SK-N-MC (cell line): ENCODE measurements at regions not wholly inside any gene's neighbourhood (a gene's known extent, or its start where the extent isn't known, plus 50 kb on each side); places are given as distances from the start of the nearest gene placed in this dataset.

Experiments used
- EZH2 ChIP-seq: fragments of 200-600 bp; sonication (generic); IDR thresholded peaks from one replicate; pipeline ENCODE4 v1.6.1; 2017; ENCODE audit warnings: antibody characterized with exemption
- POLR2AphosphoS5 ChIP-seq: IDR thresholded peaks from 2 replicates; pipeline ENCODE4 v1.6.1; 2012; ENCODE audit warnings: mild to moderate bottlenecking, low read depth, low read length, borderline replicate concordance

DNA sequence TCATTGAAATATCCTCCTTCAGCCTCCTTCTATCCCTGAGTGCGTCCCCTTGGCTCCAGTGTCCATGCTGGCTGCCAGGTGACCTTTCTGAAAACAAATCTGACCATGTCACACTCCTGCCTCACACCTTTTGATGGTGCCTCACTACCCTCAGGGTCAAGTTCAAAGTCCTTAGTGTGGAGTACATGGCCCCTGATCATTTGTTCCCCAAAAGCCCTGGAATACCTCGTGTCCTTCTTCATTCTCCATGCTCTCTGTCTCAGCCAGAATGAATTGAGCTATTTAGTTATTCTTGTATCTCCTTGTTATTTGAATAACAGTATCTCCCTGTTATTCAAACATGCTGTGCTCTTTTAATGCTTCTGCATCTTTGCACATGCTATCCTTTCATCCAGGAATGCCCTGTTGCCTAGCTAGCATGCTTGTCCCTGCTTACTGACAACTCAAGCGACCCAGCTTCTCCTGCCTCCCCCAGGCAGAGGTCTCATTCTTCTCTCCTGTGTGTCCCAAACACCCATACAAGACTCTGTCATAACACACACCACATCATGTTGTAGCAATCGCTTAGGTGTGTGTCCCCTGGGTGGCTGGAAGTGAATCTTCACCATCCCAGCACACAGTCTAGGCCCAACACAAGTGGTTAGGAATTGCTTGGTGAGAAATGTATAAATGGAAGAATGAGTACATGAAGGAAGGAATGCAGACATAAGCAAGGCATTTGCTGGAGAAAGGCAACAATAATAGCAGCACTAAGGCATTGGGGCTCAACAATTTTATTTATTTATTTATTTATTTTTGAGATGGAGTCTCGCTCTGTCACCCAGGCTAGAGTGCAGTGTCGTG is 144.0 kb downstream of the DDX1 start:
- TF ChIP-seq EZH2 = no peak
- TF ChIP-seq POLR2AphosphoS5 = no peak
